ENCODE measurements at regions not wholly inside any gene's neighbourhood (a gene's known extent, or its start where the extent isn't known, plus 50 kb on each side); places are given as distances from the start of the nearest gene placed in this dataset.

- DNase-seq (ENCODE audit: extremely low read depth, low read depth) = no peak
- no peak overlapping the region for H3K4me3 ChIP-seq (replicated peaks; ENCODE audit: low read depth, low read length)
- TF ChIP-seq CTCF (IDR thresholded peaks at IDR 0.05; ENCODE audit: low read depth, low read length, missing control alignments) = no peak
These were observed 969.6 kb downstream of the BRD1 start for GRCh38 chr22:48858121-48858520.

- no peak overlapping the region for H3K4me3 ChIP-seq (replicated peaks; ENCODE audit: low read depth, low read length)
- DNase-seq (ENCODE audit: extremely low read depth, low read depth) = no peak
- TF ChIP-seq CTCF (IDR thresholded peaks at IDR 0.05; ENCODE audit: low read depth, low read length, missing control alignments) = no peak
These were observed 970.4 kb downstream of the BRD1 start for GRCh38 chr22:48857202-48857805.

GRCh38 chr22:48856308-48856615 is 971.4 kb downstream of the BRD1 start:
- DNase-seq (ENCODE audit: extremely low read depth, low read depth) = no peak
- no peak overlapping the region for H3K4me3 ChIP-seq (replicated peaks; ENCODE audit: low read depth, low read length)
- TF ChIP-seq CTCF (IDR thresholded peaks at IDR 0.05; ENCODE audit: low read depth, low read length, missing control alignments) = no peak

GRCh38 chr22:48855593-48856307 is 971.9 kb downstream of the BRD1 start:
- no peak for DNase-seq (ENCODE audit: extremely low read depth, low read depth)
- TF ChIP-seq CTCF (IDR thresholded peaks at IDR 0.05; ENCODE audit: low read depth, low read length, missing control alignments) = no peak
- no peak overlapping the region for H3K4me3 ChIP-seq (replicated peaks; ENCODE audit: low read depth, low read length)

GRCh38 chr22:48855013-48855412 is 972.7 kb downstream of the BRD1 start:
- H3K4me3 ChIP-seq (replicated peaks; ENCODE audit: low read depth, low read length) = no peak overlapping the region
- TF ChIP-seq CTCF (IDR thresholded peaks at IDR 0.05; ENCODE audit: low read depth, low read length, missing control alignments) = no peak
- DNase-seq (ENCODE audit: extremely low read depth, low read depth) = no peak

- TF ChIP-seq CTCF (IDR thresholded peaks at IDR 0.05; ENCODE audit: low read depth, low read length, missing control alignments) = no peak
- H3K4me3 ChIP-seq (replicated peaks; ENCODE audit: low read depth, low read length) = no peak overlapping the region
- DNase-seq (ENCODE audit: extremely low read depth, low read depth) = no peak
These were observed 973.9 kb downstream of the BRD1 start for GRCh38 chr22:48853627-48854240.
